Neural progenitor cell (in vitro differentiated cells): ENCODE measurements at regions not wholly inside any gene's neighbourhood (a gene's known extent, or its start where the extent isn't known, plus 50 kb on each side); places are given as distances from the start of the nearest gene placed in this dataset.

Experiments
- DNase-seq: peaks from one replicate; pipeline ENCODE4 v3.0.0-alpha.2; 2016; ENCODE audit warnings: low spot score
- H2AFZ ChIP-seq: fragments of 200-600 bp; sonication (generic); replicated peaks from 2 replicates; pipeline ENCODE4 v1.6.1; 2016; ENCODE audit warnings: antibody characterized with exemption
- H3F3A ChIP-seq: fragments of 200-600 bp; sonication (generic); 2 replicates; pipeline ENCODE4 v1.6.1; 2016; ENCODE audit warnings: antibody characterized with exemption, low read depth
- H3K27ac ChIP-seq: fragments of 200-600 bp; sonication (generic); 2 replicates; pipeline ENCODE4 v1.5.1; 2016; ENCODE audit warnings: mild to moderate bottlenecking
- H3K27me3 ChIP-seq: fragments of 200-600 bp; sonication (generic); 2 replicates; pipeline ENCODE4 v1.6.1; 2016; ENCODE audit warnings: mild to moderate bottlenecking, moderate library complexity
- H3K36me3 ChIP-seq: fragments of 200-600 bp; sonication (generic); 2 replicates; pipeline ENCODE4 v1.5.1; 2016
- H3K4me1 ChIP-seq: fragments of 200-600 bp; sonication (generic); 2 replicates; pipeline ENCODE4 v1.6.1; 2016; ENCODE audit warnings: mixed run types
- H3K4me2 ChIP-seq: fragments of 200-600 bp; sonication (generic); 2 replicates; pipeline ENCODE4 v1.6.1; 2016
- H3K4me3 ChIP-seq: fragments of 200-600 bp; sonication (generic); 2 replicates; pipeline ENCODE4 v1.5.1; 2016
- H3K79me2 ChIP-seq: fragments of 200-600 bp; sonication (generic); 2 replicates; pipeline ENCODE4 v1.6.1; 2016; ENCODE audit warnings: low read depth
- H3K9ac ChIP-seq: fragments of 200-600 bp; sonication (generic); 2 replicates; pipeline ENCODE4 v1.6.1; 2016
- H3K9me3 ChIP-seq: fragments of 200-600 bp; sonication (generic); 2 replicates; pipeline ENCODE4 v1.5.1; 2016; ENCODE audit warnings: low read depth
- H4K20me1 ChIP-seq: fragments of 200-600 bp; sonication (generic); 2 replicates; pipeline ENCODE4 v1.6.1; 2016; ENCODE audit warnings: low read depth
- H3K27ac Mint-ChIP-seq: 3 replicates; pipeline ENCODE4 v1.8.0; 2021; ENCODE audit warnings: mixed read lengths
- H3K27me3 Mint-ChIP-seq: 2 replicates; pipeline ENCODE4 v1.8.0; 2022; ENCODE audit warnings: low read depth, mild to moderate bottlenecking, inconsistent platforms, moderate library complexity, mixed read lengths; ENCODE audit not compliant: insufficient read depth
- H3K36me3 Mint-ChIP-seq: 3 replicates; pipeline ENCODE4 v1.8.0; 2021; ENCODE audit warnings: mixed read lengths
- H3K4me1 Mint-ChIP-seq: 3 replicates; pipeline ENCODE4 v1.8.0; 2021; ENCODE audit warnings: mixed read lengths
- H3K4me3 Mint-ChIP-seq: 3 replicates; pipeline ENCODE4 v1.8.0; 2021; ENCODE audit warnings: mild to moderate bottlenecking, moderate library complexity, mixed read lengths
- H3K9me3 Mint-ChIP-seq: 3 replicates; pipeline ENCODE4 v1.8.0; 2020; ENCODE audit warnings: mixed read lengths
- EZH2 ChIP-seq: fragments of 200-600 bp; sonication (generic); IDR thresholded peaks from 2 replicates; pipeline ENCODE4 v1.6.1; 2017; ENCODE audit warnings: antibody characterized with exemption, mild to moderate bottlenecking, moderate library complexity
- EZH2phosphoT487 ChIP-seq: fragments of 200-600 bp; sonication (generic); IDR thresholded peaks from 2 replicates; pipeline ENCODE4 v1.6.1; 2017; ENCODE audit warnings: antibody characterized with exemption
- TF ChIP-seq, protein P1 (sequence below): fragments of 200-600 bp; sonication (generic); IDR thresholded peaks from 2 replicates; pipeline ENCODE4 v1.5.1; 2017; ENCODE audit warnings: antibody characterized with exemption, mild to moderate bottlenecking

- no peaks in the 10 kb centered on the region for H3K9me3 Mint-ChIP-seq
- Histone ChIP-seq H3K9ac (no peak overlapping the region), H3K27me3 (no peaks in the 10 kb centered on the region), H3K4me3 (no peak overlapping the region), H3K4me2 (no peak overlapping the region), H3K79me2 (no peaks in the 10 kb centered on the region), H3F3A (no peaks in the 10 kb centered on the region), H3K27ac (no peak overlapping the region), H3K9me3 (no peaks in the 10 kb centered on the region), H4K20me1 (no peaks in the 10 kb centered on the region), H3K4me1 (peaks cover under 1% of the 10 kb centered on the region), H3K36me3 (no peaks in the 10 kb centered on the region), H2AFZ (no peak overlapping the region)
- H3K27me3 Mint-ChIP-seq = peaks cover 2% of the 10 kb centered on the region
- TF ChIP-seq EZH2phosphoT487 (no peak), EZH2 (no peak)
- TF ChIP-seq, protein P1, sequence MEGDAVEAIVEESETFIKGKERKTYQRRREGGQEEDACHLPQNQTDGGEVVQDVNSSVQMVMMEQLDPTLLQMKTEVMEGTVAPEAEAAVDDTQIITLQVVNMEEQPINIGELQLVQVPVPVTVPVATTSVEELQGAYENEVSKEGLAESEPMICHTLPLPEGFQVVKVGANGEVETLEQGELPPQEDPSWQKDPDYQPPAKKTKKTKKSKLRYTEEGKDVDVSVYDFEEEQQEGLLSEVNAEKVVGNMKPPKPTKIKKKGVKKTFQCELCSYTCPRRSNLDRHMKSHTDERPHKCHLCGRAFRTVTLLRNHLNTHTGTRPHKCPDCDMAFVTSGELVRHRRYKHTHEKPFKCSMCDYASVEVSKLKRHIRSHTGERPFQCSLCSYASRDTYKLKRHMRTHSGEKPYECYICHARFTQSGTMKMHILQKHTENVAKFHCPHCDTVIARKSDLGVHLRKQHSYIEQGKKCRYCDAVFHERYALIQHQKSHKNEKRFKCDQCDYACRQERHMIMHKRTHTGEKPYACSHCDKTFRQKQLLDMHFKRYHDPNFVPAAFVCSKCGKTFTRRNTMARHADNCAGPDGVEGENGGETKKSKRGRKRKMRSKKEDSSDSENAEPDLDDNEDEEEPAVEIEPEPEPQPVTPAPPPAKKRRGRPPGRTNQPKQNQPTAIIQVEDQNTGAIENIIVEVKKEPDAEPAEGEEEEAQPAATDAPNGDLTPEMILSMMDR = no peak
- DNase-seq = no peak
- H3K4me3 Mint-ChIP-seq = no peak overlapping the region
- H3K36me3 Mint-ChIP-seq = peaks cover 4% of the 10 kb centered on the region
- H3K4me1 Mint-ChIP-seq = peaks cover 12% of the 10 kb centered on the region
- no peak overlapping the region for H3K27ac Mint-ChIP-seq
Observed at GRCh38 chr12:66921151-66921550, 242.3 kb upstream of the GRIP1 start.

- TF ChIP-seq EZH2 (no peak), EZH2phosphoT487 (no peak)
- TF ChIP-seq, protein P1 = no peak
- Mint-ChIP-seq H3K4me1 (peaks cover 6% of the 10 kb centered on the region), H3K27ac (no peak overlapping the region)
Observed at GRCh38 chr12:66925083-66925482, 246.2 kb upstream of the GRIP1 start.

GRCh38 chr12:66929121-66929520 is 250.2 kb upstream of the GRIP1 start:
- DNase-seq = no peak
- H3F3A ChIP-seq = no peaks in the 10 kb centered on the region
- no peak overlapping the region for H3K9ac ChIP-seq
- Mint-ChIP-seq H3K27ac (no peak overlapping the region), H3K27me3 (no peaks in the 10 kb centered on the region), H3K36me3 (no peaks in the 10 kb centered on the region), H3K4me3 (no peak overlapping the region), H3K4me1 (peaks cover 3% of the 10 kb centered on the region), H3K9me3 (no peaks in the 10 kb centered on the region)
- H4K20me1 ChIP-seq = no peaks in the 10 kb centered on the region
- no peak overlapping the region for H3K4me3 ChIP-seq
- H3K27ac ChIP-seq = no peak overlapping the region
- H3K27me3 ChIP-seq = no peaks in the 10 kb centered on the region
- H3K4me2 ChIP-seq = no peak overlapping the region
- TF ChIP-seq, protein P1 = no peak
- TF ChIP-seq EZH2phosphoT487 = no peak
- no peak for TF ChIP-seq EZH2
- H3K36me3 ChIP-seq = no peaks in the 10 kb centered on the region
- H3K9me3 ChIP-seq = no peaks in the 10 kb centered on the region
- H2AFZ ChIP-seq = no peak overlapping the region
- H3K79me2 ChIP-seq = no peaks in the 10 kb centered on the region
- no peaks in the 10 kb centered on the region for H3K4me1 ChIP-seq

More at GRCh38 chr12:66925083-66925482, 246.2 kb upstream of the GRIP1 start:
- Mint-ChIP-seq H3K9me3 (no peaks in the 10 kb centered on the region), H3K27me3 (peaks cover 2% of the 10 kb centered on the region), H3K36me3 (peaks cover 4% of the 10 kb centered on the region), H3K4me3 (no peak overlapping the region)
- Histone ChIP-seq H3K27ac (no peak overlapping the region), H3K27me3 (no peaks in the 10 kb centered on the region), H3F3A (no peaks in the 10 kb centered on the region), H3K9me3 (no peaks in the 10 kb centered on the region), H4K20me1 (no peaks in the 10 kb centered on the region), H3K36me3 (no peaks in the 10 kb centered on the region), H3K4me2 (no peak overlapping the region), H3K4me3 (no peak overlapping the region), H3K79me2 (no peaks in the 10 kb centered on the region), H3K9ac (no peak overlapping the region), H3K4me1 (no peaks in the 10 kb centered on the region), H2AFZ (no peak overlapping the region)
- DNase-seq = no peak
